GM18499 (cell line): ENCODE measurements at regions not wholly inside any gene's neighbourhood (a gene's known extent, or its start where the extent isn't known, plus 50 kb on each side); places are given as distances from the start of the nearest gene placed in this dataset.

Experiments
- ATAC-seq: cut with Tn5 transposase; IDR thresholded peaks from one replicate; pipeline ENCODE4 v1.9.1; 2021; ENCODE audit warnings: moderate number of reproducible peaks; ENCODE audit not compliant: insufficient read depth, unreplicated experiment

DNA sequence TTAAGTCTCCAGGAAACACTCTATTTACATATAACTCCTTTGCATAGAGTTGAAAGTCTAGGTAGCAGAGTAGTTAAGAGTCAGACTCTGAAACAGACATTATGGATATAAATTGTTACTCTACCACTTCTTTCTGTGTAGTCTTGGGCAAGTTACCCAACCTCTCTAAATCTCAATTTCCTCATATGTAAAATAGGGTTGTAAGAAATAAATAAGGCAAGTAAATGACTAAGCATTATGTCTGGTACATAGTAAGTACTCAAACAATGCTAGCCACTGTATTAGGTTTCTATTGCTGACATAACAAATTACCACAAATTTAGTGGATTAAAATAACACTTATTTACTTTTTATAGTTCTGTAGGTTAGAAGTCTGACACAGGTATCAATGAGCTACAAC, 394.1 kb downstream of the PRDM5 start:
- ATAC-seq = no peak

DNA sequence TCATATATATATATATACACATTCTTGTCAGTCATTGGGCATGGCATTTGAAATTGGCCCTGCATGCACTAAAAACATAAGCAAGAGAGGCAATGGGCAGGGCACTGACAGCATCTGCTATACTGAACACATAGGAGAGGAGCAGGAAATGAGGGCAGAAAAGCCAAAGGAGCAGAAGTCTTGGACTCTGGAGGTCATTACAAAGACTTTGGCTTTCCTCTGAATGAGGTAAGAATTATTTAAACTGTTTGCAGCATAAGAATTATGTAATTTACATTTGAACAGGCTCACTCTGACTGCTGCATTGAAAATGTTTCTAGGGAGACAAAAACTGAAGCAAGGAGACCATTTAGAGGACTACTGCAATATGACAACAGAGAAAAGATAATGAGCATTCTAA, 396.5 kb downstream of the PRDM5 start:
- ATAC-seq = no peak

GRCh38 chr4:120525106-120525505, 397.4 kb downstream of the PRDM5 start:
- ATAC-seq = no peak

- ATAC-seq = no peak
Measured at GRCh38 chr4:120524237-120524636, 398.3 kb downstream of the PRDM5 start.

DNA sequence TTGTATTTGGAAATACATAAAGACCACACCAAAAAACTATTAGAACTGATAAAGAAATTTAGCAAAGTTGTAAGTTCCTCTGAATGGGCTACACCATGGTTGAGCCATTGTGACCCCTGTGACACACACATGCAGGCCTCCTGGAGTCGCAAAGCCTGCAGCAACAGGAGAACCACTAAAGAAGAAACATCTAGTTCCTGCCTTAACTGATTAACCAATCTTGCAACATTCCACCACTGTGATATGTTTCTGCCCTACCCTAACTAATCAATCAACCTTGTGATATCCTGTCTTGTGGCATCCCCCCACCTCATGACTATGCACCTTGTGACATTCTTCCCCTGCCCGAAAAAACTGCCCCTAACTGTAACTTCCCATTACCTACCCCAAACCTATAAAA, 401.8 kb downstream of the PRDM5 start:
- no peak for ATAC-seq

- no peak for ATAC-seq
Measured at GRCh38 chr4:120517966-120518365, 404.6 kb downstream of the PRDM5 start.

GRCh38 chr4:120509719-120510118, 412.8 kb downstream of the PRDM5 start:
- no peak for ATAC-seq

DNA sequence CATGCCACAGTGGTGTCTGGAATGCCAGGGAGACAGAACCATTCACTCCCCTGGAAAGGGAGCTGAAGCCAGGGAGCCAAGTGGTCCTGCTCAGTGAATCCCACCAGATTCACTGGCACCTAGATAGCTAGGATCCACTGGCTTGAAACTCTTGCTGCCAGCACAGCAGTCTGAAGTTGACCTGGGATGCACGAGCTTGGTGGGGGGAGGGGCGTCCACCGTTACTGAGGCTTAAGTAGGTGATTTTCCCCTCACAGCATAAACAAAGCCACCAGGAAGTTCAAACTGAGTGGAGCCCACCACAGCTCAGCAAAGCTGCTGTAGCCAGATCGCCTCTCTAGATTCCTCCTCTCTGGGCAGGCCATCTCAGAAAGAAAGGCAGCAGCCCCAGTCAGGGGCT, 413.3 kb downstream of the PRDM5 start:
- no peak for ATAC-seq

DNA sequence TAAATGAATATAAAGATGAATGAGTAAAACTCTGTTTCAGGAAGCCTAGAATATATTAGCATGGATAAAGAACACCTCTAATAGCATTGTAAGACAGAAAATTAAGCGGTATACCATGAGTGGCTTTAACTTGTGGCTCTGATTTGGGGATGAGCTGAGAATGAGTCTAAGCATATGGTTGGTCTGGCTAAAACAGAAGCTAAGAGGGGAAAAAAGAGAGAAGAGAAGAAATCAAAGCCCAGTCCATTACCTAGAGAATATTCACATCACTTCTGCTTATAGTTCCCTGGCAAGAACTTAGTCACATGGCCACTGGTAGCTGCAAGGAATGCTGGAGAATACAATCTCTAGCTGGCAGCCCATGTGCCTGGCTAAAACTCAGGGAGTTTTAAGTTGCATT, 414.5 kb downstream of the PRDM5 start:
- no peak for ATAC-seq

DNA sequence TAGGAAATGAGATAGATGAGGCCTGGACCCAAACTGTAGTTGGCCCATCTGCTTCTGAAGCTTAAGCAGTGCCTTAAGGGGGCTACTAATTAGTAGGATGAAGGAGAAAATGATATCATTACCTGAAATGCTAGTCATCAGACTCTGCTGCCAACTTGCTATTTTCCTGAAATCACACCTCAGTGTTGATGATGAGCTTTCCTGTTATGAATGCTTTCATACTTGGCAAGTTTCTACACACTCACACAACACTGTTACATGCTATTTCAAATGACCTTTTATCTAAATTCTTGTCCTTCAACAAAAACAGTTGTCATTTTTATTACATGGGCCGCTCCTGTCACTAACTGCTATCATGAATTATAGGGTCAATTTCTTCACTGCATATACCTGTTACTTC, 416.0 kb downstream of the PRDM5 start:
- no peak for ATAC-seq

DNA sequence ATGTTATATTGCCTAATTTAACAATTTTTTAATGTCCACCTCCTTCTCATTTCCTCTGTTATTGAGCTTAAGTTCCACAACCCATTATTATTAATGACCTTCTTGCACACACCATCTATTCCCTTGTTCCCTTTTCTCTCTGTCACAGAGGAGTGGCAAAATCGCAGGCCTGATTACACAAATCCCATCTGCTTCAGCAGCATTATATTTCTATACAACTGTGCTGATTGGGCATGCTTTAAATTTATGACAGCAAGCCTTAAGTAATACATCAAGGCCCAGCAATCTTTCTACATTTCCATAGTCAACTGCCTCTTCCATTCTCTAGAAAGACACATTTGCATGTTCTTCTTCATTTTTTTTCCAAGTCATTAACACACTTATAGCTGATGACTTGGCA, 423.8 kb downstream of the PRDM5 start:
- no peak for ATAC-seq

DNA sequence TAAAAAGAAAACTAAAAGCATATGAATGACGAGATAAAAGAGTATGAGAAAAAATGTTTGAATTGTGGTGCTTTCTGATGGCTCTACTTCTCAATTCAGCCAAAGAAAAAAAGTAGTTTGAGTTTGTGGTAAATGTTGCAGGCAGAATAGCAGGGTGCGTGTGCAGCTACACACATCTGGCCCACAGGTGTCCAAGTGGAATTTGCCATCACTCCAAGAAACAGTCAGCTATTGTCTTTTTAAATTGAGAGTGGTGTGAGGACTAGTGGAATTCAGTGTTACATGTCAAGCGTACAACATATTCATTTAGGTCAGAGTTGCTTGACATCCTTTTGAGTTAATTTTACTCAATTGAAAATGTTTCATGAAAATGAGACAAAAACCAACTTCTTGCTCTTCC, 424.8 kb upstream of the MAD2L1 start:
- ATAC-seq = no peak

DNA sequence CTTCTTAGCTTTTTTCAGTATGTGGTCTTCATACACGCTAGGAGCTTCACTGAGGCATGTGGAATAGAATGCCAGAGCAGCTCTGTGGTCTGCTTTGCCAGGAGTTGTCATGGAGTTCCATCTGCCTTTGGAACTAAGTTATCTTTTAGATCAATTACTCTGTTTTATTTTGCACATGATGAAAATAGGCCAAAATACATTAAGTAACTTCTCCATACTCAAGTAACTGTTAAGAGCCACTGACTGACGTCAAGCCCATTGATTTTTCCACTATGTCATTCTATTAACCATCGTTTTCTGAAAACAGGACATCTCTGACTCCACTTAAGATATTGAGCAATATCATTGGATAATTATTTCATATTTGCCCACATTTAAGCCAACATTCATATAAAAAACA, 415.1 kb upstream of the MAD2L1 start:
- ATAC-seq = no peak

- ATAC-seq = no peak
Measured at GRCh38 chr4:120472447-120473131, 405.9 kb upstream of the MAD2L1 start.

GRCh38 chr4:120466429-120466828, 399.8 kb upstream of the MAD2L1 start:
- no peak for ATAC-seq

- no peak for ATAC-seq
Measured at GRCh38 chr4:120454788-120455187, 388.1 kb upstream of the MAD2L1 start.

- ATAC-seq = no peak
Measured at GRCh38 chr4:120452536-120452935, 385.9 kb upstream of the MAD2L1 start.

- ATAC-seq = no peak
Measured at GRCh38 chr4:120452001-120452400, 385.4 kb upstream of the MAD2L1 start.

GRCh38 chr4:120447774-120448173, 381.1 kb upstream of the MAD2L1 start:
- ATAC-seq = no peak

- ATAC-seq = peak; percentile 91
Measured at GRCh38 chr4:120446051-120446567, 379.5 kb upstream of the MAD2L1 start.

GRCh38 chr4:120445186-120445585, 378.5 kb upstream of the MAD2L1 start:
- no peak for ATAC-seq

- ATAC-seq = no peak
Measured at GRCh38 chr4:120443116-120443515, 376.5 kb upstream of the MAD2L1 start.
